HEK293 (cell line): ENCODE measurements at regions not wholly inside any gene's neighbourhood (a gene's known extent, or its start where the extent isn't known, plus 50 kb on each side); places are given as distances from the start of the nearest gene placed in this dataset.

Experiments used
- CTCF ChIA-PET: fragments of 350-600 bp; formaldehyde crosslinking; extraction: SDS; loops from one replicate; lab custom pipeline; 2021; ENCODE audit warnings: antibody characterized with exemption; lab: Yijun Ruan, JAX
- POLR2A ChIA-PET: fragments of 300-600 bp; formaldehyde crosslinking; extraction: SDS; loops from one replicate; lab custom pipeline; 2020; ENCODE audit warnings: antibody characterized with exemption, inconsistent platforms; lab: Yijun Ruan, JAX
- H3K27ac ChIP-seq: fragments of 200-500 bp; sonication (Bioruptor generic); 2 replicates; pipeline ENCODE4 v1.5.1; 2014; ENCODE audit warnings: low read depth, low read length, control low read depth, inconsistent platforms; ENCODE audit errors: extremely low read depth
- H3K36me3 ChIP-seq, 2 experiments: fragments of 200-500 bp in 1 of 2; sonication (Bioruptor generic) in 1 of 2; 1 replicate in 1 of 2; 2 replicates in 1 of 2; pipeline ENCODE4 v1.5.1; 2014 to 2017; ENCODE audit warnings: inconsistent platforms in 2 of 2, low read length in 2 of 2; ENCODE audit not compliant: control insufficient read depth in 2 of 2, insufficient read depth in 1 of 2
- H3K4me1 ChIP-seq: fragments of 200-500 bp; sonication (Bioruptor generic); 2 replicates; pipeline ENCODE4 v1.5.1; 2014; ENCODE audit warnings: mild to moderate bottlenecking, low read length, inconsistent platforms; ENCODE audit not compliant: control insufficient read depth, insufficient read depth
- H3K4me3 ChIP-seq: 2 replicates; pipeline ENCODE4 v1.5.1; 2011; ENCODE audit warnings: low read depth, mild to moderate bottlenecking, control low read depth, low read length, moderate library complexity
- H3K9me3 ChIP-seq: fragments of 200-500 bp; sonication (Bioruptor generic); 2 replicates; pipeline ENCODE4 v1.5.1; 2014; ENCODE audit warnings: low read depth, low read length, inconsistent platforms; ENCODE audit not compliant: control insufficient read depth, insufficient read depth
- EGR2 ChIP-seq: fragments of 450-650 bp; formaldehyde crosslinking; IDR thresholded peaks from 2 replicates; pipeline ENCODE4 v1.5.1; 2016; ENCODE audit warnings: low read depth, missing biosample characterization, missing genetic modification characterization
- GFI1B ChIP-seq: fragments of 450-650 bp; formaldehyde crosslinking; IDR thresholded peaks from 2 replicates; pipeline ENCODE4 v1.5.1; 2016; ENCODE audit warnings: missing biosample characterization, missing genetic modification characterization
- KLF10 ChIP-seq: fragments of 450-650 bp; IDR thresholded peaks from 2 replicates; pipeline ENCODE4 v1.5.1; 2018; ENCODE audit warnings: missing biosample characterization, mild to moderate bottlenecking, missing genetic modification characterization
- OSR2 ChIP-seq: fragments of 450-650 bp; formaldehyde crosslinking; IDR thresholded peaks from 2 replicates; pipeline ENCODE4 v1.5.1; 2016; ENCODE audit warnings: missing biosample characterization, missing genetic modification characterization
- SCRT1 ChIP-seq: fragments of 450-650 bp; formaldehyde crosslinking; IDR thresholded peaks from 2 replicates; pipeline ENCODE4 v1.5.1; 2016; ENCODE audit warnings: missing biosample characterization, missing genetic modification characterization, borderline replicate concordance
- YY1 ChIP-seq: fragments of 450-650 bp; formaldehyde crosslinking; IDR thresholded peaks from 2 replicates; pipeline ENCODE4 v1.5.1; 2018; ENCODE audit warnings: missing biosample characterization, missing genetic modification characterization
- ZEB2 ChIP-seq: fragments of 450-650 bp; formaldehyde crosslinking; IDR thresholded peaks from 2 replicates; pipeline ENCODE4 v1.5.1; 2016; ENCODE audit warnings: missing biosample characterization, missing genetic modification characterization
- ZFP37 ChIP-seq: fragments of 450-650 bp; formaldehyde crosslinking; IDR thresholded peaks from 2 replicates; pipeline ENCODE4 v1.5.1; 2016; ENCODE audit warnings: missing biosample characterization, missing genetic modification characterization
- ZNF114 ChIP-seq: fragments of 450-650 bp; formaldehyde crosslinking; IDR thresholded peaks from 2 replicates; pipeline ENCODE4 v1.5.0; 2017; ENCODE audit warnings: missing biosample characterization, missing genetic modification characterization
- ZNF146 ChIP-seq: fragments of 450-650 bp; formaldehyde crosslinking; IDR thresholded peaks from 2 replicates; pipeline ENCODE4 v1.5.1; 2016; ENCODE audit warnings: missing biosample characterization, missing genetic modification characterization
- ZNF148 ChIP-seq: fragments of 450-650 bp; formaldehyde crosslinking; IDR thresholded peaks from 2 replicates; pipeline ENCODE4 v1.5.0; 2017; ENCODE audit warnings: missing biosample characterization, missing genetic modification characterization, borderline replicate concordance
- ZNF18 ChIP-seq: fragments of 450-650 bp; formaldehyde crosslinking; IDR thresholded peaks from 2 replicates; pipeline ENCODE4 v1.5.1; 2016; ENCODE audit warnings: missing biosample characterization, missing genetic modification characterization
- ZNF266 ChIP-seq: fragments of 450-650 bp; formaldehyde crosslinking; IDR thresholded peaks from 2 replicates; pipeline ENCODE4 v1.5.1; 2016; ENCODE audit warnings: missing biosample characterization, missing genetic modification characterization, low read depth
- ZNF341 ChIP-seq: fragments of 450-650 bp; formaldehyde crosslinking; IDR thresholded peaks from 2 replicates; pipeline ENCODE4; 2016; ENCODE audit warnings: low read depth, missing biosample characterization, missing genetic modification characterization
- ZNF433 ChIP-seq: fragments of 450-650 bp; formaldehyde crosslinking; IDR thresholded peaks from 2 replicates; pipeline ENCODE4 v1.5.1; 2016; ENCODE audit warnings: missing biosample characterization, missing genetic modification characterization, low read depth
- ZNF514 ChIP-seq: fragments of 450-650 bp; formaldehyde crosslinking; IDR thresholded peaks from 2 replicates; pipeline ENCODE4 v1.5.1; 2016; ENCODE audit warnings: missing biosample characterization, missing genetic modification characterization
- ZNF561 ChIP-seq: fragments of 450-650 bp; IDR thresholded peaks from 2 replicates; pipeline ENCODE4 v1.5.1; 2018; ENCODE audit warnings: missing biosample characterization, missing genetic modification characterization, borderline replicate concordance
- ZNF621 ChIP-seq: fragments of 450-650 bp; formaldehyde crosslinking; IDR thresholded peaks from 2 replicates; pipeline ENCODE4 v1.5.1; 2017; ENCODE audit warnings: missing biosample characterization, missing genetic modification characterization
- ZNF624 ChIP-seq: fragments of 450-650 bp; formaldehyde crosslinking; IDR thresholded peaks from 2 replicates; pipeline ENCODE4 v1.5.1; 2017; ENCODE audit warnings: missing biosample characterization, missing genetic modification characterization
- ZNF658 ChIP-seq: fragments of 450-650 bp; formaldehyde crosslinking; IDR thresholded peaks from 2 replicates; pipeline ENCODE4; 2016; ENCODE audit warnings: missing biosample characterization, missing genetic modification characterization
- ZNF704 ChIP-seq: fragments of 450-650 bp; formaldehyde crosslinking; IDR thresholded peaks from 2 replicates; pipeline ENCODE4 v1.5.1; 2016; ENCODE audit warnings: missing biosample characterization, missing genetic modification characterization
- ZNF747 ChIP-seq: fragments of 450-650 bp; formaldehyde crosslinking; IDR thresholded peaks from 2 replicates; pipeline ENCODE4 v1.5.1; 2016; ENCODE audit warnings: missing biosample characterization, missing genetic modification characterization
- ZNF792 ChIP-seq: fragments of 450-650 bp; formaldehyde crosslinking; IDR thresholded peaks from 2 replicates; pipeline ENCODE4 v1.5.1; 2016; ENCODE audit warnings: missing biosample characterization, missing genetic modification characterization
- ZNF837 ChIP-seq: fragments of 450-650 bp; formaldehyde crosslinking; IDR thresholded peaks from 2 replicates; pipeline ENCODE4 v1.5.1; 2016; ENCODE audit warnings: missing biosample characterization, missing genetic modification characterization
- ZNF843 ChIP-seq: fragments of 450-650 bp; formaldehyde crosslinking; IDR thresholded peaks from 2 replicates; pipeline ENCODE4 v1.5.1; 2016; ENCODE audit warnings: missing biosample characterization, missing genetic modification characterization
- TF ChIP-seq, protein P1 (sequence below): fragments of 450-650 bp; formaldehyde crosslinking; conservative IDR thresholded peaks from 2 replicates; pipeline ENCODE4 v1.5.1; 2016; ENCODE audit warnings: low read depth, missing biosample characterization, missing genetic modification characterization
- TF ChIP-seq, protein P2 (sequence below): fragments of 450-650 bp; formaldehyde crosslinking; IDR thresholded peaks from 2 replicates; pipeline ENCODE4 v1.5.1; 2016; ENCODE audit warnings: missing biosample characterization, missing genetic modification characterization, low read depth

GRCh38 chr2:41170589-41170988, 718.7 kb upstream of the SLC8A1 start (continued):
- TF ChIP-seq ZNF148 (tag by site-specific recombination) (no peak), ZNF792 (tag by site-specific recombination) (no peak), ZFP37 (no peak), ZNF624 (tag by site-specific recombination) (no peak), OSR2 (no peak), ZNF621 (tag by site-specific recombination) (no peak), GFI1B (tag by site-specific recombination) (no peak), ZEB2 (tag by site-specific recombination) (no peak), ZNF146 (tag by site-specific recombination) (no peak), ZNF514 (tag by site-specific recombination) (no peak), ZNF704 (tag by site-specific recombination) (no peak), ZNF837 (tag by site-specific recombination) (no peak)
- TF ChIP-seq, protein P1, sequence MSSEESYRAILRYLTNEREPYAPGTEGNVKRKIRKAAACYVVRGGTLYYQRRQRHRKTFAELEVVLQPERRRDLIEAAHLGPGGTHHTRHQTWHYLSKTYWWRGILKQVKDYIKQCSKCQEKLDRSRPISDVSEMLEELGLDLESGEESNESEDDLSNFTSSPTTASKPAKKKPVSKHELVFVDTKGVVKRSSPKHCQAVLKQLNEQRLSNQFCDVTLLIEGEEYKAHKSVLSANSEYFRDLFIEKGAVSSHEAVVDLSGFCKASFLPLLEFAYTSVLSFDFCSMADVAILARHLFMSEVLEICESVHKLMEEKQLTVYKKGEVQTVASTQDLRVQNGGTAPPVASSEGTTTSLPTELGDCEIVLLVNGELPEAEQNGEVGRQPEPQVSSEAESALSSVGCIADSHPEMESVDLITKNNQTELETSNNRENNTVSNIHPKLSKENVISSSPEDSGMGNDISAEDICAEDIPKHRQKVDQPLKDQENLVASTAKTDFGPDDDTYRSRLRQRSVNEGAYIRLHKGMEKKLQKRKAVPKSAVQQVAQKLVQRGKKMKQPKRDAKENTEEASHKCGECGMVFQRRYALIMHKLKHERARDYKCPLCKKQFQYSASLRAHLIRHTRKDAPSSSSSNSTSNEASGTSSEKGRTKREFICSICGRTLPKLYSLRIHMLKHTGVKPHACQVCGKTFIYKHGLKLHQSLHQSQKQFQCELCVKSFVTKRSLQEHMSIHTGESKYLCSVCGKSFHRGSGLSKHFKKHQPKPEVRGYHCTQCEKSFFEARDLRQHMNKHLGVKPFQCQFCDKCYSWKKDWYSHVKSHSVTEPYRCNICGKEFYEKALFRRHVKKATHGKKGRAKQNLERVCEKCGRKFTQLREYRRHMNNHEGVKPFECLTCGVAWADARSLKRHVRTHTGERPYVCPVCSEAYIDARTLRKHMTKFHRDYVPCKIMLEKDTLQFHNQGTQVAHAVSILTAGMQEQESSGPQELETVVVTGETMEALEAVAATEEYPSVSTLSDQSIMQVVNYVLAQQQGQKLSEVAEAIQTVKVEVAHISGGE (tag by site-specific recombination): no peak

DNA sequence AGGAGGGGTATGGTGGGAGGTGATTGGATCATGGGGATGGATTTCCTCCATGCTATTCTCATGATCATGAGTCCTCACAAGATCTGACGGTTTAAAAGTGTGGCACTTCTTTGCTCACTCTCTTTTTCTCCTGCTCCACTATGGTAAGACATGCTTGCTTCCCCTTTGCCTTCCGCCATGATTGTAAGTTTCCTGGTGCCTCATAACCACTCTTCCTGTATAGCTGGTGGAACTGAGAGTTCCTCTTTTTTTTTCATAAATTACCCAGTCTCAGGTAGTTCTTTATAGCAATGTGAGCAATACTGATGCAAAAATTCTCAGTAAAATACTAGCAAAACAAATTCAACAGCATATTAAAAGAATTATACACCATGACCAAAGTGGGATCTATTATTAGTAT, 728.5 kb upstream of the SLC8A1 start:
- Histone ChIP-seq H3K4me3 (no peak overlapping the region), H3K36me3 (no peaks in the 10 kb centered on the region), H3K9me3 (no peaks in the 10 kb centered on the region), H3K4me1 (no peaks in the 10 kb centered on the region), H3K27ac (no peak overlapping the region)
- ChIA-PET POLR2A (no interaction called here), CTCF (no interaction called here)
- TF ChIP-seq ZNF747 (tag by site-specific recombination): no peak
- no peak for TF ChIP-seq ZNF561
- no peak for TF ChIP-seq ZNF18
- TF ChIP-seq ZNF433 (tag by site-specific recombination): no peak
- TF ChIP-seq ZNF341: no peak
- TF ChIP-seq, protein P2, sequence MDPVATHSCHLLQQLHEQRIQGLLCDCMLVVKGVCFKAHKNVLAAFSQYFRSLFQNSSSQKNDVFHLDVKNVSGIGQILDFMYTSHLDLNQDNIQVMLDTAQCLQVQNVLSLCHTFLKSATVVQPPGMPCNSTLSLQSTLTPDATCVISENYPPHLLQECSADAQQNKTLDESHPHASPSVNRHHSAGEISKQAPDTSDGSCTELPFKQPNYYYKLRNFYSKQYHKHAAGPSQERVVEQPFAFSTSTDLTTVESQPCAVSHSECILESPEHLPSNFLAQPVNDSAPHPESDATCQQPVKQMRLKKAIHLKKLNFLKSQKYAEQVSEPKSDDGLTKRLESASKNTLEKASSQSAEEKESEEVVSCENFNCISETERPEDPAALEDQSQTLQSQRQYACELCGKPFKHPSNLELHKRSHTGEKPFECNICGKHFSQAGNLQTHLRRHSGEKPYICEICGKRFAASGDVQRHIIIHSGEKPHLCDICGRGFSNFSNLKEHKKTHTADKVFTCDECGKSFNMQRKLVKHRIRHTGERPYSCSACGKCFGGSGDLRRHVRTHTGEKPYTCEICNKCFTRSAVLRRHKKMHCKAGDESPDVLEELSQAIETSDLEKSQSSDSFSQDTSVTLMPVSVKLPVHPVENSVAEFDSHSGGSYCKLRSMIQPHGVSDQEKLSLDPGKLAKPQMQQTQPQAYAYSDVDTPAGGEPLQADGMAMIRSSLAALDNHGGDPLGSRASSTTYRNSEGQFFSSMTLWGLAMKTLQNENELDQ (tag by site-specific recombination): no peak
- TF ChIP-seq KLF10: no peak
- no peak for TF ChIP-seq ZNF658 (tag by site-specific recombination)
- no peak for TF ChIP-seq ZNF266 (tag by site-specific recombination)
- no peak for TF ChIP-seq YY1
- no peak for TF ChIP-seq SCRT1 (tag by site-specific recombination)
- no peak for TF ChIP-seq ZNF114 (tag by site-specific recombination)
- no peak for TF ChIP-seq ZNF843 (tag by site-specific recombination)
- TF ChIP-seq EGR2: no peak
